OCI-LY3 (cell line): ENCODE measurements at regions not wholly inside any gene's neighbourhood (a gene's known extent, or its start where the extent isn't known, plus 50 kb on each side); places are given as distances from the start of the nearest gene placed in this dataset.
"Not testable (repeated sequence)": the region's sequence is repeated elsewhere in the genome, so short reads cannot be mapped to it uniquely, and the experiment has no call there.

ENCODE experiments used
- CTCF ChIP-seq: fragments of 200-600, 300-600 bp; sonication (generic); IDR thresholded peaks from 2 replicates; pipeline ENCODE4 v1.5.1; 2014; ENCODE audit warnings: antibody characterized with exemption, low read length, low read depth
- EZH2phosphoT487 ChIP-seq: fragments of 200-600 bp; shearing (Covaris generic); IDR thresholded peaks from 2 replicates; pipeline ENCODE4 v1.6.1; 2018; ENCODE audit warnings: antibody characterized with exemption, mixed run types, low read depth

- not testable (repeated sequence) for TF ChIP-seq CTCF, EZH2phosphoT487
These were observed 60.2 kb upstream of the PRSS3 start for GRCh38 chr9:33734941-33735835.
